ENCODE measurements at regions not wholly inside any gene's neighbourhood (a gene's known extent, or its start where the extent isn't known, plus 50 kb on each side); places are given as distances from the start of the nearest gene placed in this dataset.

DNA sequence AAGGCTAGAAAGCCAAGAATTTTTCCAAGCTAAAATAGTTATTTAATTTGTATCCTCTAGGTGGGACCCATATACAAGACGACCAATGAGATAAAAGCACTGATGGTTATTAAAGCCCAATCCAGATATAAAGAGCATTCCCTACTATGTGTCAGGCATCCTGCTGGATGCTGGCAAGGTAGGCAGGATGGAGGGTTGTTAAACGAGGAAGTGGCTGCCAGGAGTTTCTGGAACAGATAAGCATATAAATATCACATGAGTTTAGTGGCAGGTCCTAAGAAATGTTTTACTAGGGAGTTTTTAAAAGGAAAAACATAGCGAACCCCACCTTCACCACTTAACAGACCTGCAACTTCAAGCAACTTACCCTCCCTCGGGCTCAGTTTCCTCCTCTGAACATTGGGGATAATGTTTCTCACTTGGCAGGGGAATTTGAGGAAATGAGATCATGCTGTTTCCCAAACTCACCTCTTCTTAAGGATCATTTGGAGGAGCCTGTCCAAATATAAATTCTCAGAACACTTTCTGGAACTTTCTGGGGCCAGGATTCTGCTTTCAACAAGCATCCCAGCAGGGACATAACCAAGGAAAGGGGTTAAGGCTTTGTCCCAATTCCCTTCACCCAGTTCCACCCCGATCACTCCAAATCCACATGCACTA lies 94.3 kb upstream of the LDB2 start:
- H3K9ac ChIP-seq (ENCODE audit: insufficient read length, low read depth): no peak overlapping the region
- TF ChIP-seq ZNF274 (IDR thresholded peaks at IDR 0.05; ENCODE audit: low read depth, low read length) (no peak), SUZ12 (IDR thresholded peaks at IDR 0.05; ENCODE audit: extremely low read depth, insufficient read depth, insufficient read length) (no peak), YY1 (IDR thresholded peaks at IDR 0.05; ENCODE audit: insufficient read depth, insufficient read length) (no peak)
- no peaks in the 10 kb centered on the region for H3K27me3 ChIP-seq (ENCODE audit: insufficient read depth, insufficient read length)
- no peak overlapping the region for H3K4me3 ChIP-seq (ENCODE audit: insufficient read length, low read depth)
- peaks cover 3% of the 10 kb centered on the region for H3K4me1 ChIP-seq (ENCODE audit: insufficient read depth, insufficient read length)
- H3K9me3 ChIP-seq (ENCODE audit: insufficient read depth, low read length): peaks cover 10% of the 10 kb centered on the region; the same call in 1 of the 2 replicates
- DNase-seq (ENCODE audit: low read depth, low spot score): no peak
- H3K36me3 ChIP-seq (ENCODE audit: insufficient read depth, insufficient read length, low read length): no peaks in the 10 kb centered on the region

DNA sequence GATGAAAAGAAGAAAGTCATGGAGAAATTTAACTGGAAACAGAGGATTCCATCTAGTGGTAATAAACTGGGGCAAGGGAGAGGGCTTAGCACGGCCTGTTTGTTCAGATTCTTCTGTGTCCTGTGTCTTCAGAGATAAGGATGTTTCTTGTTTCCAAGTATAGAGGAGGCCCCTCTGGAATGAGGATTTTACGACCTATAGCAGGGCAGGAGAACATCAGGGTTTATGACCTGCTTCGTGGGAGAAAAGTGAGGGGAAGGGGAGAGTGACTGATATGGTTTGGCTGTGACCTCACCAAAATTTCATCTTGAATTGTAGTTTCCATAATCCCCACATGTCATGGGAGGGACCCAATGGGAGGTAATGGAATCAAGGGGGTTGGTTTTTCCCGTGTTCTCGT lies 93.0 kb upstream of the LDB2 start:
- Histone ChIP-seq H3K9ac (ENCODE audit: insufficient read length, low read depth) (no peak overlapping the region), H3K36me3 (ENCODE audit: insufficient read depth, insufficient read length, low read length) (no peaks in the 10 kb centered on the region), H3K4me1 (ENCODE audit: insufficient read depth, insufficient read length) (peaks cover 3% of the 10 kb centered on the region), H3K27me3 (ENCODE audit: insufficient read depth, insufficient read length) (no peaks in the 10 kb centered on the region), H3K4me3 (ENCODE audit: insufficient read length, low read depth) (no peak overlapping the region), H3K9me3 (ENCODE audit: insufficient read depth, low read length) (no peaks in the 10 kb centered on the region)
- TF ChIP-seq SUZ12 (IDR thresholded peaks at IDR 0.05; ENCODE audit: extremely low read depth, insufficient read depth, insufficient read length) (no peak), YY1 (IDR thresholded peaks at IDR 0.05; ENCODE audit: insufficient read depth, insufficient read length) (no peak), ZNF274 (IDR thresholded peaks at IDR 0.05; ENCODE audit: low read depth, low read length) (no peak)
- no peak for DNase-seq (ENCODE audit: low read depth, low spot score)

DNA sequence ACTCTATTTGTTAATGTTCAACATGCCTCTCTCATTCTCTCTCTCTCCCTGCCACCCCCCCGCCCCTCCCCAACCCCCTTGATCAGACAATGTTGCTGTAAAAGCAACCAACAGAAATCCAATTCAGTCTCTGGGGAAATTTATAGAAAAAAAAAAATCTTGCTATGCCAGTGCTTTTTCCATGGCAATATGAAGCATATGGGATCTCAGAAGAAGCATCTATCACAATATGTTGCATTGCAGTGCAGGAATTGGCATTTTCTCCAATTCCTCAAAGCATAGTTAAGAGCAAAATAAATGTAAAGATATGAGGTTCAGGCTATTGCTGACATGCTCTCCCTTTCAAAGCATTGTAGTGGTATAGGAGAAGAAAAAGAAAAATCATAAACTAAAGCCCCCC lies 90.9 kb upstream of the LDB2 start:
- TF ChIP-seq ZNF274 (IDR thresholded peaks at IDR 0.05; ENCODE audit: low read depth, low read length) (no peak), YY1 (IDR thresholded peaks at IDR 0.05; ENCODE audit: insufficient read depth, insufficient read length) (no peak), SUZ12 (IDR thresholded peaks at IDR 0.05; ENCODE audit: extremely low read depth, insufficient read depth, insufficient read length) (no peak)
- no peaks in the 10 kb centered on the region for H3K9me3 ChIP-seq (ENCODE audit: insufficient read depth, low read length)
- H3K27me3 ChIP-seq (ENCODE audit: insufficient read depth, insufficient read length): no peaks in the 10 kb centered on the region
- H3K4me1 ChIP-seq (ENCODE audit: insufficient read depth, insufficient read length): no peaks in the 10 kb centered on the region
- no peak for DNase-seq (ENCODE audit: low read depth, low spot score)
- H3K4me3 ChIP-seq (ENCODE audit: insufficient read length, low read depth): no peak overlapping the region
- no peaks in the 10 kb centered on the region for H3K36me3 ChIP-seq (ENCODE audit: insufficient read depth, insufficient read length, low read length)
- H3K9ac ChIP-seq (ENCODE audit: insufficient read length, low read depth): no peak overlapping the region

DNA sequence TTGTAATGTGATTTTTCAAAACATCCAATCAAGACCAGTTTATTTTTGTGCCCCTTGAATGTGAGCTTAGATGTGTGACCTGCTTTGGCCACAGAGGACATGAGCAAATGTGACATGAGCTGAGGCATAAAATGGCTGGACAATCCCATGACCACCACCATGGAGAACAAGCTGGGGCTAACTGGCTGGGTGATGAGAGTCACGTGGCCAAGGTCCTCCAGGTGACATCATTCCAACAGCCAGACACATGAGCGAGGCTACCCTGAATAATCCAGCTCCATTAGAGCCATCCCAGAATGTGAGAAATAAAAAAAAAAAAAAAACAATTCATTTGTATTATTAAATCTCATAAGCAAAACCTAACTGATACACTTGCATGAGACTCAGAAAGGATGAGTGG lies 90.4 kb upstream of the LDB2 start:
- Histone ChIP-seq H3K4me3 (ENCODE audit: insufficient read length, low read depth) (no peak overlapping the region), H3K9ac (ENCODE audit: insufficient read length, low read depth) (no peak overlapping the region), H3K27me3 (ENCODE audit: insufficient read depth, insufficient read length) (no peaks in the 10 kb centered on the region), H3K4me1 (ENCODE audit: insufficient read depth, insufficient read length) (no peaks in the 10 kb centered on the region), H3K9me3 (ENCODE audit: insufficient read depth, low read length) (no peaks in the 10 kb centered on the region), H3K36me3 (ENCODE audit: insufficient read depth, insufficient read length, low read length) (no peaks in the 10 kb centered on the region)
- no peak for DNase-seq (ENCODE audit: low read depth, low spot score)
- TF ChIP-seq ZNF274 (IDR thresholded peaks at IDR 0.05; ENCODE audit: low read depth, low read length) (no peak), YY1 (IDR thresholded peaks at IDR 0.05; ENCODE audit: insufficient read depth, insufficient read length) (no peak), SUZ12 (IDR thresholded peaks at IDR 0.05; ENCODE audit: extremely low read depth, insufficient read depth, insufficient read length) (no peak)

DNA sequence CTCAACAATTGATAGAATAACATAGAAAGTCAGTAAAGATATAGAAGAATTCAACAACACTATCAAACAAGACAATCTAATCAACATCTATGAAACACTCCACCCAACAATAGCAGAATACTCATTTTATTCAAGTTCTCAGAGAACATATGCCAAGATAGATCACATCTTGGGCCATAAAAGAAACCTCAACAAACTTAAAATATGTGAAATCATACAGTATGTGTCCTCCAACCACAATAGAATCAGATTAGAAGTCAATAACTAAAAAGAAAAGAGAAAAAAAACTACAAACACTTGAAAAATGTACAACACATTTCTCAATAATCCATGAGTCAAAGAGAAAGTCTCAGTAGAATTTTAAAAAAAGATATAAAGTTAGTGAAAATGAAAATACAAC lies 78.6 kb upstream of the LDB2 start:
- H3K4me1 ChIP-seq (ENCODE audit: insufficient read depth, insufficient read length): no peaks in the 10 kb centered on the region
- no peaks in the 10 kb centered on the region for H3K9me3 ChIP-seq (ENCODE audit: insufficient read depth, low read length)
- H3K9ac ChIP-seq (ENCODE audit: insufficient read length, low read depth): no peak overlapping the region
- H3K36me3 ChIP-seq (ENCODE audit: insufficient read depth, insufficient read length, low read length): no peaks in the 10 kb centered on the region
- no peak overlapping the region for H3K4me3 ChIP-seq (ENCODE audit: insufficient read length, low read depth)
- TF ChIP-seq YY1 (IDR thresholded peaks at IDR 0.05; ENCODE audit: insufficient read depth, insufficient read length) (no peak), SUZ12 (IDR thresholded peaks at IDR 0.05; ENCODE audit: extremely low read depth, insufficient read depth, insufficient read length) (no peak), ZNF274 (IDR thresholded peaks at IDR 0.05; ENCODE audit: low read depth, low read length) (no peak)
- no peaks in the 10 kb centered on the region for H3K27me3 ChIP-seq (ENCODE audit: insufficient read depth, insufficient read length)
- DNase-seq (ENCODE audit: low read depth, low spot score): no peak

DNA sequence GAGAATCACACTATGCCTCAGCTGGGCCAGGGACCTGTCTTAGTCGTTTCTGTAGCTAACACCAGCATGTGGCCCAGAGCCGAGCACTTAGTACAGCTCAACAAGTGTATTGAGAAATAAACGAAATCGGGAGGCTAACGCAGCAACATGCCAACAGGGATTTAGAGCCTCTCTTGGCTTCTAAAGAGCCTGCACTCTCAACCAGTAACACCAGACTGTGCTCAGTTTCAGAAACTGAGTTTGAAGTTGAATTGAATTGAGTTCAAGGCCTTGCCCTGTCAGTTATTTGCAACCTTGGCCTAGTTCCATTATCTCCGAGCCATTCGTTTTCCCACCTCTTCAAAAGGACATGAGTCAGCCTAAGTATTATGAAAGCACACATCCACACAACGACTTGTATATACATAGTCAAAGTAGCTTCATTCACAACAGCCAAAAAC lies 71.3 kb upstream of the LDB2 start:
- no peaks in the 10 kb centered on the region for H3K27me3 ChIP-seq (ENCODE audit: insufficient read depth, insufficient read length)
- H3K9me3 ChIP-seq (ENCODE audit: insufficient read depth, low read length): 0 out of 2 replicates have a peak, but pooled peaks cover 6% of the 10 kb centered on the region
- H3K4me3 ChIP-seq (ENCODE audit: insufficient read length, low read depth): no peak overlapping the region
- H3K36me3 ChIP-seq (ENCODE audit: insufficient read depth, insufficient read length, low read length): no peaks in the 10 kb centered on the region
- no peak for TF ChIP-seq ZNF274 (IDR thresholded peaks at IDR 0.05; ENCODE audit: low read depth, low read length)
- TF ChIP-seq SUZ12 (IDR thresholded peaks at IDR 0.05; ENCODE audit: extremely low read depth, insufficient read depth, insufficient read length): no peak
- TF ChIP-seq YY1 (IDR thresholded peaks at IDR 0.05; ENCODE audit: insufficient read depth, insufficient read length): no peak
- DNase-seq (ENCODE audit: low read depth, low spot score): no peak
- no peaks in the 10 kb centered on the region for H3K4me1 ChIP-seq (ENCODE audit: insufficient read depth, insufficient read length)
- no peak overlapping the region for H3K9ac ChIP-seq (ENCODE audit: insufficient read length, low read depth)

DNA sequence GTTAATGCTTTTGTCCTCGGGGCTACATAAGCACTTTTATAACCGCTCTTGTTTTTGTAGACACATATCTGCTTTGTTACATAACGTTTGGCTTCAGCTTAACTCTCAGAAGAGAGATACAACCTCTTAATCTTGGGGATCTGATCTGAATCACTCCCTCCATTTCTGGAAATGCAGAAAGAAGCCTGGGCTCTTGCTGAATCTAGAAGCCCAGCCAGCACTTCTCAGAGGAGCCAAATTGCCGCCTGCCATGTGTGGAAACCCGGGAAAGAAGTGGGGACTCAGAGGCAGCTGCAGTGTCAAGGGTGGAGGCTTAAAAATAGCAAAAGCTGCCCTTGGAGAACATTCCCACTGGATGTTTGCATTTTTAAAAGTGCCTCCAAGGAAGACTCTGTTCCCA lies 69.3 kb upstream of the LDB2 start:
- no peak for TF ChIP-seq SUZ12 (IDR thresholded peaks at IDR 0.05; ENCODE audit: extremely low read depth, insufficient read depth, insufficient read length)
- TF ChIP-seq YY1 (IDR thresholded peaks at IDR 0.05; ENCODE audit: insufficient read depth, insufficient read length): no peak
- no peak for TF ChIP-seq ZNF274 (IDR thresholded peaks at IDR 0.05; ENCODE audit: low read depth, low read length)
- Histone ChIP-seq H3K27me3 (ENCODE audit: insufficient read depth, insufficient read length) (no peaks in the 10 kb centered on the region), H3K4me3 (ENCODE audit: insufficient read length, low read depth) (no peak overlapping the region), H3K9me3 (ENCODE audit: insufficient read depth, low read length) (0 out of 2 replicates have a peak, but pooled peaks cover 6% of the 10 kb centered on the region), H3K36me3 (ENCODE audit: insufficient read depth, insufficient read length, low read length) (no peaks in the 10 kb centered on the region), H3K4me1 (ENCODE audit: insufficient read depth, insufficient read length) (no peaks in the 10 kb centered on the region), H3K9ac (ENCODE audit: insufficient read length, low read depth) (no peak overlapping the region)
- no peak for DNase-seq (ENCODE audit: low read depth, low spot score)
